Chondrocyte (in vitro differentiated cells): ENCODE measurements at regions not wholly inside any gene's neighbourhood (a gene's known extent, or its start where the extent isn't known, plus 50 kb on each side); places are given as distances from the start of the nearest gene placed in this dataset.

Experiments used
- DNase-seq: peaks from one replicate; pipeline ENCODE4 v3.0.0; 2021; ENCODE audit warnings: mixed read lengths, low spot score
- H3K27ac Mint-ChIP-seq: one replicate; pipeline ENCODE4 v1.8.0; 2021; ENCODE audit warnings: mild to moderate bottlenecking, moderate library complexity, mixed read lengths; ENCODE audit not compliant: unreplicated experiment
- H3K27me3 Mint-ChIP-seq: 2 replicates; pipeline ENCODE4 v1.8.0; 2021; ENCODE audit warnings: low read depth, mixed read lengths
- H3K36me3 Mint-ChIP-seq: 2 replicates; pipeline ENCODE4 v1.8.0; 2021; ENCODE audit warnings: low read depth, mixed read lengths
- H3K4me1 Mint-ChIP-seq: 2 replicates; pipeline ENCODE4 v1.8.0; 2021; ENCODE audit warnings: low read depth, mild to moderate bottlenecking, mixed read lengths
- H3K4me3 Mint-ChIP-seq: one replicate; pipeline ENCODE4 v1.8.0; 2021; ENCODE audit warnings: mild to moderate bottlenecking, moderate library complexity, mixed read lengths; ENCODE audit not compliant: unreplicated experiment
- H3K9me3 Mint-ChIP-seq: 2 replicates; pipeline ENCODE4 v1.8.0; 2021; ENCODE audit warnings: low read depth, mixed read lengths
- CTCF ChIP-seq: fragments of 200-600 bp; sonication (generic); IDR thresholded peaks from 2 replicates; pipeline ENCODE4 v1.5.0; 2021; ENCODE audit warnings: antibody characterized with exemption, mild to moderate bottlenecking, moderate library complexity

GRCh38 chr6:14743474-14744211, 502.2 kb upstream of the JARID2 start:
- peaks cover 65% of the 10 kb centered on the region for H3K4me1 Mint-ChIP-seq
- TF ChIP-seq CTCF = no peak
- peaks cover 15% of the 10 kb centered on the region for H3K9me3 Mint-ChIP-seq
- H3K4me3 Mint-ChIP-seq = peak overlapping the region; percentile 26
- H3K27me3 Mint-ChIP-seq = no peaks in the 10 kb centered on the region
- H3K36me3 Mint-ChIP-seq = no peaks in the 10 kb centered on the region
- DNase-seq = no peak
- H3K27ac Mint-ChIP-seq = peak overlapping the region; percentile 100

GRCh38 chr6:14744212-14744556, 501.7 kb upstream of the JARID2 start:
- H3K4me1 Mint-ChIP-seq = peaks cover 61% of the 10 kb centered on the region
- no peaks in the 10 kb centered on the region for H3K27me3 Mint-ChIP-seq
- H3K4me3 Mint-ChIP-seq = peak overlapping the region; percentile 26
- peaks cover 15% of the 10 kb centered on the region for H3K9me3 Mint-ChIP-seq
- peak overlapping the region; percentile 100 for H3K27ac Mint-ChIP-seq
- no peak for DNase-seq
- no peaks in the 10 kb centered on the region for H3K36me3 Mint-ChIP-seq
- TF ChIP-seq CTCF = no peak

- Mint-ChIP-seq H3K9me3 (peaks cover 10% of the 10 kb centered on the region), H3K27ac (no peak overlapping the region), H3K4me3 (no peak overlapping the region), H3K27me3 (no peaks in the 10 kb centered on the region), H3K4me1 (peaks cover 57% of the 10 kb centered on the region), H3K36me3 (no peaks in the 10 kb centered on the region)
- no peak for TF ChIP-seq CTCF
- DNase-seq = no peak
These were observed 499.6 kb upstream of the JARID2 start for GRCh38 chr6:14746139-14746837.

GRCh38 chr6:14747881-14748520, 497.9 kb upstream of the JARID2 start:
- Mint-ChIP-seq H3K36me3 (no peaks in the 10 kb centered on the region), H3K4me1 (peaks cover 47% of the 10 kb centered on the region), H3K9me3 (peaks cover 10% of the 10 kb centered on the region), H3K4me3 (no peak overlapping the region), H3K27me3 (no peaks in the 10 kb centered on the region), H3K27ac (peak overlapping the region; percentile 4)
- TF ChIP-seq CTCF = no peak
- DNase-seq = no peak

GRCh38 chr6:14748679-14749078, 497.2 kb upstream of the JARID2 start:
- Mint-ChIP-seq H3K4me1 (peaks cover 40% of the 10 kb centered on the region), H3K4me3 (no peak overlapping the region), H3K27ac (no peak overlapping the region), H3K9me3 (peaks cover 10% of the 10 kb centered on the region), H3K27me3 (no peaks in the 10 kb centered on the region), H3K36me3 (no peaks in the 10 kb centered on the region)
- no peak for DNase-seq
- TF ChIP-seq CTCF = no peak
